ENCODE measurements at regions not wholly inside any gene's neighbourhood (a gene's known extent, or its start where the extent isn't known, plus 50 kb on each side); places are given as distances from the start of the nearest gene placed in this dataset.

DNA sequence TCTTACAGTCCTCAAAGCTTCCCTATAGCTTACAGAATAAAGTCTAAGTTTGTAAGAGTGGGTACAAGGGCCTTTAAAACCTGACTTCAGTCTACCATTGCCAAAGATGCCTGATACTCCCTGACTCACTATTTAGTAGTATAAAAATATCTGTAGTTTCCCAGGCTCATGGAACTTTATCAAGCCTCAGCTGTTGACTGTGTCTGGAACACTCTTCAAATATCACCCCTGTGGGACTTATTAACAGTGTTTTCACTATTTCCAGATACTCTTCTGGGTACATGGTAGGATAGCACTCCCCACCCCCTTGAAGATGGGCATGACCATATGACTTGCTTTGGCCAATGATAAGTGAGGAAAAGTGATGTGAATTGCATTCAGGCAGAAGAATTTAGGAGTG is 105.3 kb upstream of the TENT5A start:
- no peak for DNase-seq

GRCh38 chr6:81856872-81857271 is 104.4 kb upstream of the TENT5A start:
- no peak for DNase-seq

DNA sequence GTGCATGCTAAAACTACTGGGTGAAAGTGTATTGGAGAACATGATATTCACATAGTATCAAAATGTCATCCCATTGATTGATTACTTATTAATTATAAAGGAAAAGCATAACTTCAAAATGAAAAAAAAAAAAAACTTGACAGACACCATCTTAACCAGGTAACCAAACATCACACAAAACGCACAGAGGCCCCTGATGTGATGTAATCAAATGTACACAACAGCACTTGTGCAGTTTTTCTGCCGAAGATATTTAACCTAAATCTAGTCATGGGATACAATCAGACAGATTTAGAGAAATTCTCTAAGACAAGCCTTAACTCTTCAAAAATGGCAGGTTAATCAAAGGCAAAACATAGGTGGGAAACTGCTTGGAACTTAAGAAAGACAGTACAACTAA is 102.0 kb upstream of the TENT5A start:
- no peak for DNase-seq

DNA sequence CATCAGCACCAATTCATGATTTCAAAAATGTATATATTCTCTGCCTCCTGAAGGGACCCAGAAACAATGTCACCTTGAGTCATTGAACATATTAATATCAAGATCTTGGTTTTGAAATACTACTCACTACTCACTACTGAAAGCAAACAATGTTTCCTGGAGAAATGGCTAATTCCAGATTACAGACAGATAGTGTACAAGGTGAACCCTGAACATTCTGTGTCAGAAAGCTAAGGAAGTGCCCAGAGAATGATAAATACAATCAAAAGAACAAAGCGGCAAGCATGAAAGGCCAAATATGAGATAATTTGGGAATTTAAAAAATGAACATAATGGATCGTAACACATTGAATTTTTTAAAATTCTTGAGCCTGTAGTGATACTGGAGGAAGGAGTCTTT is 101.5 kb upstream of the TENT5A start:
- DNase-seq, result no peak

GRCh38 chr6:81849248-81849647 is 96.8 kb upstream of the TENT5A start:
- no peak for DNase-seq

DNA sequence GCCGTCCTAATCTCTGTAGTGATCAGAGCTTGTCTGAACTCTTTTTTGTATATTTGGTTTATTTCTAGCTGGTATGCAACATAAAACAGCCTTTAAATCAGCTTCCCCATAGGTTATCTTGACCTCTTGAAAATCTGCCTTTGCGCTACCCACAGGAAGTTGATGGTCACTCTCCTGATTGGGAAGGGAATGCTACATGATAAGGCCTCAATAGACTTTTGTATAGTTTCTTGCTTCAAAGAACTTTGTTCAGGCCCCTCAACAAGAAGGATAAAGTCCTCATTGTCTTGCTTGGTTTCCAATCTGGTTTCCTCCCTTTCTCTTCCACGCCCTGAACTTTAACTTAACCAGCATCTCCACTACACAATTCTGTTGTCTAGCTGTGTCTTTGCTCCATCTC is 95.4 kb upstream of the TENT5A start:
- DNase-seq, result no peak

- no peak for DNase-seq
These were observed 92.2 kb upstream of the TENT5A start for GRCh38 chr6:81844686-81845085.

DNA sequence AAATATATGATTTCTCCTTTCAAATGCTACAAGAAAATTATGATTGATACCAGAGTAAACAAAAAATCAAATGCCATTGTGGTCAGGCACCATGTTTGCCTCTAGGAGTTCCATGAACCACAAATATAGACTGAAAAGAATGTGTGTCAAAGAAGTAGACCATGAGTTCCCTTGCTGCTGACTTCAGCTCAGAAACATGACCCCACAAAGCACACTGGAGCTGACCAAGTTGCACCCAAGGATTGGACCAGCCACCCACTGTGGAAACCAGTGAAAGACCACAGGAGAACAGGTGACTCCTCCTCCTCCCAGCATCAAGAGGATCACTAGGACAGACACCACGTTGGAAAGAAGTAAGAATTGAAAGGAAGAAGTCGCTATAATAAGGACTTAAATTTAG is 90.8 kb upstream of the TENT5A start:
- DNase-seq, result no peak

- DNase-seq, result no peak
These were observed 89.8 kb upstream of the TENT5A start for GRCh38 chr6:81842254-81842653.

GRCh38 chr6:81838724-81839426 is 86.4 kb upstream of the TENT5A start:
- no peak for DNase-seq

GRCh38 chr6:81838031-81838430 is 85.5 kb upstream of the TENT5A start:
- no peak for DNase-seq

DNA sequence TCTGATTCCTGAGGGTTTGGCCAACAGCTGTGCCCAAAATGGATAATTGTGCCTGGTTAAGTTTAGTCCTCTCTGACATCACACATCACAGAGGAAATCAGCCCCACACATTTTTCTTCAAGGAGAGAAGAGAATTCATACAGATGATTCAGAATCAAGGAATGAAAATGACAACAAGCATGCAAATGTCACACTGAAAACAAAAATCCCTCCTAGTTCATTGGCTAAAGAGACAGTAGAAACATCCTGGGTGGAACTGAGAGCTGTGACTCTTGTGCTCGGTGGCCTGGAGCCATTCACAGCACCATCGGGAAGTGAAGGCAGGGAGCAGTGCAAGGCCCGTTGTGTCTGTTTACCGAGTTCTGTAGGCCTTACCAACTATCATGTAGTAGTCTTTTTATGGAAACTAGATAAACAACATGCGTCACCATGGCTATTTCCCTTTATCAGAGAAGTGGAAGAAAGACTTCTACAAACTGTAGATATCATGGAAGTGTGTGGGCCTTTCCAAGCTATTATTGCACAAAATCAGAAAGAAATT is 81.7 kb upstream of the TENT5A start:
- no peak for DNase-seq

DNA sequence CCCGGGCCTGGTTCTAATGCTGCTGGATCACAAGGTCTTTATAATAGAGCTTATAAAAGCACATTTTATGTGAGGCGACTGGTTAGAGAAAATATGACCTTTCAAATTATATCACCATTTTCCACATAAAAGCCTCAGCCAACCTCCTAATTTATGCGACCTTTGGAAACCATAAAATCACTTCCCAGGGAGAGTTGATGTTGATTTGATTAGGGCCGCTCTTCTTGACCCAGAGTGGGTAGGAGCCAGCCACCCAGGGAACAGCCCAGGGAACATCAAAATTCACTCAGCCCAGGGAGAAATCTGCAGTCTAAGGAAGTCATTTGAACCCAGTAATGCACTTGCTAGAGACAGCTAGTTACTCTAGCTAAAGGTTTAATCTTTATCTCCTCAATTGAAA is 79.8 kb upstream of the TENT5A start:
- DNase-seq, result no peak

- no peak for DNase-seq
These were observed 78.8 kb upstream of the TENT5A start for GRCh38 chr6:81831274-81831673.

GRCh38 chr6:81826784-81827183 is 74.3 kb upstream of the TENT5A start:
- no peak for DNase-seq

DNA sequence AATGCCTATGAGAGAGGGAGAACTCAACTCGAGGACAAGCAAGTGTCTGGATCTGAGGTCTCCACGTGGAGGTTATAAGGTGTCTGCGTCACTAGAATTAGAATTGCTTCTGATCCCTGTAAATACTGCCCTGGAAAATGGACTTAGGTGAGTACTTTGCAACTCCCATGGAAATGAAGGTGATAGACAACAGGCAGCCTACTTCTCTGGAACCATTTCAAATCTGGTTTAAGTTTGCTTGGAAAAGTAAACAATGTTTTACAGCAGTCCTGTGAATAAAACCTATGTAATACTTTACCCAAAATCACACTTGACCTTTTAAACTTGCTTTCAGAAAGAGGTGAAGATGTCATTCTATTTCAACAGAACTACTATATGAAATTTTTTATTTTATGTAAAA is 70.1 kb upstream of the TENT5A start:
- DNase-seq, result no peak

DNA sequence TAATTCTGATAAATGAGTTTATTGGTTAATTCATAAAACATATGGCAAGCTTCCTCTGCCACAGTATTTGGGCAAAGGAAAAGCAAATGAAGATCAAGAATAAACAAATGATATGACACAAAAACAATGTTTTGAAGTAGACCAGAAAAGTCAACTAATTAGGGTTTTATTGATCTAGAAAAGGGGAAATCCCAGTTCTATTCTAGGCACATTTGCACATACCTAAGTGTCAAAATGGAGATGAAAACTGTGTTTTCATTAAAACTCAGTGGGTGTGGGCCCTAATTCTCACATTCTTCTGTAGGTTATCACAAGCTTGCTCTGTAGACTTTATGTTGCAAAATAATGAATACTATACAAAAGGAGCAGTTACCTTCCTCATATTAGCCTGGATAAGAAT is 69.0 kb upstream of the TENT5A start:
- DNase-seq, result no peak

DNA sequence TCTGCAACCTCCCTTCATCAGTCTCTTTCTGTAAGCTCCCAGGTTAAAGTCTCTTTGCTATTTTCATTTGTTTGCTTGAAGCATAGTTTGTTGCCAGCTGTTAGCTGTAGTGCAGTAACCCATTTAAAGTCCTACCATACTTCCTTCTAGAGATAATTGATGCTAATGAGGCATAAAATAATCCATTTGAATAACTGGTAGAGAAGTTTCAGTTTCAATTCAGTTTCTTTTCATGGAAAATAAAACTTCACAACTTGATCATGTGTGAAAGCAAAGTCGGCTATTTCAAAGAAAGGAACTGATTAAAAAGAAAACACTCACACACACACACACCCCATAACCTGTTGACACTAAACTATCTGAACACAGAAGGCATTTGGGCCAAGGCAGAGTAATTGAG is 68.5 kb upstream of the TENT5A start:
- no peak for DNase-seq

DNA sequence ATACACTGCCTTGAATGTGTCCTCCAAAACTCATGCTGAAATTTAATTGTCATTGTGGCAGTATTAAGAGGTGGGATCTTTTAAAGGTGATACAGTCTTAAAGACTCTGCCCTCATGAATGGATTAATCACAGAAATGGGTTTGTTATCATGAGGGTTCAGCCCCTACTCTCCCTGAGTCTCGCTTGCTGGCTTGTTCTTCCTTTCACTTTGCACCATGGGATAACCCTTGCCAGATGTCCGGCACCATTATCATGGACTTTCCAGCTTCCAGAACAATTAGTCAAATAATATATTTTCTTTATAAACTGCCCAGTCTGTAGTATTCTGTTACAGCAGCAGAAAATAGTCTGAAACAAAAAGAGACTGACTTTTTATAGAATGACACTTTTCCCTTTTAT is 67.9 kb upstream of the TENT5A start:
- no peak for DNase-seq

DNA sequence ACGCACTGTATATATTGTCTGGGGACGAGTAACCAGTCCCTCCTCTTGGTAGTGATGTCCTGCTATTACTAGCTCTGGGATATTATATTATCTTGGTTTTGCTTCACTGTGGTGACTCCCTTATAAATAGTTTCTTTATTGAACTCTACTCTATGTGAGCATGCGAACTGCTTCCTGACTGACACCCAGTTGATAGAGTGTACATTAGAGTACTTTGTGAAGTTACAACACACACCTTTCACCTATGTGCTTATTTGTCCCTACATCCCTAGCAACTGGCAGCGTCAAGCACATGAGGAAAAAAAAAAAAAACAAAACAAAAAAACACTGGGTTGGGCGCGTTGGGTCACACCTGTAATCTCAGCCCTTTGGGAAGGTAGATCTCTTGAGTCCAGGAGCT is 67.3 kb upstream of the TENT5A start:
- no peak for DNase-seq

- DNase-seq, result no peak
These were observed 66.5 kb upstream of the TENT5A start for GRCh38 chr6:81818901-81819361.

DNA sequence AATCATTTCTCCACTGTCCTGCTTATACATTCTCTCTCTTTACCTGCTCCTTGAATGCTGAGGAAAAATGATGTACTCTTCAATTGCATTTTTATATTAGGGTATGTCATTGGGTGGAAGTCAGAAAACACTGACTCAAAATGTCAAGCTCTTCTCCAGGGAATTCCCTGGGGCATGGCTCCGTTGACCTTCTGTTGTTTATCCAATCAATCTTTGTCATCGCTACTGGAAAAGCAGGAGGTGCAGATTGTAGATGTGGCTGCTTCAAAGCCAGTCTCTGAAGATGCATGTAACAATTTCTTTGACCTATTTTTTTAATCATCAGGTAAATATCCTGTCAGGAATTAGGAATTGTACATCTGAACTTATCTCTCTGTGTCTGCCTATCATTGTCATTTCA is 63.9 kb upstream of the TENT5A start:
- peak in 1 of 2 experiments; percentile 6 for DNase-seq

DNA sequence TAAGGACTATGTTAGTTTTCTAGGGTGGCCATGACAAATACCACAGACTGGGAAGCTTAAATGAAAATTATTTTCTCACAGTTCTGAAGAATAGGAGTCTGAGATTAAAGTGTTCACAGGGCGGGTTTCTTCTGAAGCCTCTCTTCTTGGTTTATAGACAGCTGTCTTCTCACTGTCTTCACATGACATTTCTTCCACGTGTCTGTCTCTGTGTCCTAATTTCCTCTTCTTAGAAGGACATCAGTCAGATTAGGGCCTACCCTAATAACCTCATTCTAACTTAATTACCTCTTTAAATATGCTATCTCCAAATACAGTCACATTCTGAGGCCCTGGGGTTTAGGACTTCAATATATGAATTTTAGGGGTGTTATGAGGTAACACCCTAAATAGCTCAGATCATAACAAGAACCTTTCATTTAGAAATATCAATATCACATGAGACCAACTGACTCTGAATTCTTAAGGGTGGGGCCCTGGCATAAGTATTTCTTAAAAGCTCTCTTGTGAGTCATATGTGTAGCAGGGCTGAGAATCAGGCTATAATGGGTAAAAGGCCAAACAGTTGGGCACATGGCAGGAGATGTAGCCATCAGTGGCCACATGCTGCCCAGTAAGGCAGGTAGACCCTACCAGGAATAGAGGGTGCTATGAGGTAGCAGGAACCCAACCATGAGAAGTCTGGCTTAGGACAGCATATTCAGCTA is 62.0 kb upstream of the TENT5A start:
- DNase-seq, result no peak

DNA sequence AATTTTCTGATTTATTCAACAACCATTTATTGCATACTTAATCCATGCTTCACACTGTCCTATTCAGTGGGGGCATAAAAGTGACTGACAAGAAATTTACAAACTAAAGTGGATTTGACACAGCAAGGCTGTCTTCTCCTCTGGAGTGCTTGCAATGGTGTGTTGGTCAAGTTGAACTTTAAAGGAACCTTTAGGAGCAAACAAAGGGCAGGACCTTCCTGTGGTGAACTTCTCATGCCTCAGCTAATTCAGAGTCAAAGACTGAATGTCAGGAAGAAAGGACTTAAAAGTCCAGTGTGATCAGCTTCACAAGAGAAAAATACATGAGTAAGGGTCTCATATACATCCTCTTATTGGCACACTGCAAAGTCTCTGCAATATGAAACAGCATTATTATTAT is 60.8 kb upstream of the TENT5A start:
- DNase-seq, result no peak

GRCh38 chr6:81812401-81812800 is 59.9 kb upstream of the TENT5A start:
- no peak for DNase-seq
